Smooth muscle cell (in vitro differentiated cells): ENCODE measurements at regions not wholly inside any gene's neighbourhood (a gene's known extent, or its start where the extent isn't known, plus 50 kb on each side); places are given as distances from the start of the nearest gene placed in this dataset.

ENCODE experiments used
- DNase-seq: peaks from one replicate; lab custom pipeline; 2025; ENCODE audit not compliant: unreplicated experiment; lab: John Stamatoyannopoulos, UW
- H2AFZ ChIP-seq: fragments of 200-600 bp; sonication (generic); 2 replicates; pipeline ENCODE4 v1.6.0; 2016; ENCODE audit warnings: antibody characterized with exemption, low read depth, mild to moderate bottlenecking
- H3F3A ChIP-seq: fragments of 200-600 bp; sonication (generic); 2 replicates; pipeline ENCODE4 v1.6.0; 2017; ENCODE audit warnings: antibody characterized with exemption, low read depth
- H3K27ac ChIP-seq: fragments of 200-600 bp; sonication (generic); 2 replicates; pipeline ENCODE4 v1.5.1; 2016; ENCODE audit warnings: low read depth, mild to moderate bottlenecking
- H3K27me3 ChIP-seq: fragments of 200-600 bp; sonication (generic); 2 replicates; pipeline ENCODE4 v1.6.1; 2016; ENCODE audit warnings: low read depth, mild to moderate bottlenecking
- H3K36me3 ChIP-seq: fragments of 200-600 bp; sonication (generic); 2 replicates; pipeline ENCODE4 v1.5.1; 2016; ENCODE audit warnings: low read depth
- H3K4me1 ChIP-seq: fragments of 200-600 bp; sonication (generic); 2 replicates; pipeline ENCODE4 v1.5.1; 2016; ENCODE audit warnings: low read depth
- H3K4me2 ChIP-seq: fragments of 200-600 bp; sonication (generic); 2 replicates; pipeline ENCODE4 v1.6.0; 2016; ENCODE audit warnings: mild to moderate bottlenecking
- H3K4me3 ChIP-seq: fragments of 200-600 bp; sonication (generic); 2 replicates; pipeline ENCODE4 v1.5.1; 2016; ENCODE audit warnings: mild to moderate bottlenecking
- H3K79me2 ChIP-seq: fragments of 200-600 bp; sonication (generic); 2 replicates; pipeline ENCODE4 v1.6.0; 2016; ENCODE audit warnings: low read depth, mild to moderate bottlenecking
- H3K9ac ChIP-seq: fragments of 200-600 bp; sonication (generic); 2 replicates; pipeline ENCODE4 v1.6.0; 2016; ENCODE audit warnings: low read depth
- H3K9me3 ChIP-seq: fragments of 200-600 bp; sonication (generic); replicated peaks from 2 replicates; pipeline ENCODE4 v1.5.1; 2016; ENCODE audit warnings: low read depth
- H4K20me1 ChIP-seq: fragments of 200-600 bp; sonication (generic); 2 replicates; pipeline ENCODE4 v1.6.0; 2016; ENCODE audit warnings: low read depth
- WGBS: methylation state at CpG from one replicate; pipeline ENCODE4 v1.1.7; 2016; ENCODE audit warnings: low lambda C conversion rate; 5-methylcytosine and 5-hydroxymethylcytosine counted together
- TF ChIP-seq, protein P1 (sequence below): fragments of 200-600 bp; sonication (generic); IDR thresholded peaks from 2 replicates; pipeline ENCODE4 v1.5.1; 2017; ENCODE audit warnings: borderline replicate concordance, mild to moderate bottlenecking, antibody characterized with exemption; ENCODE audit not compliant: insufficient read depth, poor library complexity, severe bottlenecking

DNA sequence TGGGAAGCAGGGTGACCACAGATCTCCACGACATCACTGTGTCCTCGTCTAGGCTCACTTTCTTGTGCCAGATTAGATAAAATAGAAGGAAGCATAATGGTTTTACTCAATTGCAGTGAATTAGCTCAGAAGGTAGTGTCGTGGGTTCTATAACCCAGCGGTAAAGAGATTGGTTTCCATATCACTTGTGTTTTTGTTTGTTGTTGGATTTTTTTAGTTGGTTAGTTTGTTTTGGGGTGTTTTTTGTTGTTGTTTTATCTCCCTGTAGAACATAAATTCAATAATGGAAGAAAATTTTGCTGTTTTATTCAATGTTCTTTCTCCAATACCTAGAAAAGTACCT lies 85.9 kb upstream of the PRSS16 start:
- no peak overlapping the region for H3K4me3 ChIP-seq
- H3K27me3 ChIP-seq, result no peaks in the 10 kb centered on the region
- H3K4me1 ChIP-seq, result no peaks in the 10 kb centered on the region
- DNase-seq, result no peak
- TF ChIP-seq, protein P1, sequence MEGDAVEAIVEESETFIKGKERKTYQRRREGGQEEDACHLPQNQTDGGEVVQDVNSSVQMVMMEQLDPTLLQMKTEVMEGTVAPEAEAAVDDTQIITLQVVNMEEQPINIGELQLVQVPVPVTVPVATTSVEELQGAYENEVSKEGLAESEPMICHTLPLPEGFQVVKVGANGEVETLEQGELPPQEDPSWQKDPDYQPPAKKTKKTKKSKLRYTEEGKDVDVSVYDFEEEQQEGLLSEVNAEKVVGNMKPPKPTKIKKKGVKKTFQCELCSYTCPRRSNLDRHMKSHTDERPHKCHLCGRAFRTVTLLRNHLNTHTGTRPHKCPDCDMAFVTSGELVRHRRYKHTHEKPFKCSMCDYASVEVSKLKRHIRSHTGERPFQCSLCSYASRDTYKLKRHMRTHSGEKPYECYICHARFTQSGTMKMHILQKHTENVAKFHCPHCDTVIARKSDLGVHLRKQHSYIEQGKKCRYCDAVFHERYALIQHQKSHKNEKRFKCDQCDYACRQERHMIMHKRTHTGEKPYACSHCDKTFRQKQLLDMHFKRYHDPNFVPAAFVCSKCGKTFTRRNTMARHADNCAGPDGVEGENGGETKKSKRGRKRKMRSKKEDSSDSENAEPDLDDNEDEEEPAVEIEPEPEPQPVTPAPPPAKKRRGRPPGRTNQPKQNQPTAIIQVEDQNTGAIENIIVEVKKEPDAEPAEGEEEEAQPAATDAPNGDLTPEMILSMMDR, result no peak
- no peaks in the 10 kb centered on the region for H4K20me1 ChIP-seq
- H3K79me2 ChIP-seq, result no peaks in the 10 kb centered on the region
- H3F3A ChIP-seq, result no peaks in the 10 kb centered on the region
- H3K9me3 ChIP-seq, result no peaks in the 10 kb centered on the region
- H3K36me3 ChIP-seq, result no peaks in the 10 kb centered on the region
- H3K4me2 ChIP-seq, result no peak overlapping the region
- no peak overlapping the region for H3K9ac ChIP-seq
- H2AFZ ChIP-seq, result no peak overlapping the region
- H3K27ac ChIP-seq, result no peak overlapping the region
- WGBS, result 67% methylated on average over 4 of the region's 4 CpGs

DNA sequence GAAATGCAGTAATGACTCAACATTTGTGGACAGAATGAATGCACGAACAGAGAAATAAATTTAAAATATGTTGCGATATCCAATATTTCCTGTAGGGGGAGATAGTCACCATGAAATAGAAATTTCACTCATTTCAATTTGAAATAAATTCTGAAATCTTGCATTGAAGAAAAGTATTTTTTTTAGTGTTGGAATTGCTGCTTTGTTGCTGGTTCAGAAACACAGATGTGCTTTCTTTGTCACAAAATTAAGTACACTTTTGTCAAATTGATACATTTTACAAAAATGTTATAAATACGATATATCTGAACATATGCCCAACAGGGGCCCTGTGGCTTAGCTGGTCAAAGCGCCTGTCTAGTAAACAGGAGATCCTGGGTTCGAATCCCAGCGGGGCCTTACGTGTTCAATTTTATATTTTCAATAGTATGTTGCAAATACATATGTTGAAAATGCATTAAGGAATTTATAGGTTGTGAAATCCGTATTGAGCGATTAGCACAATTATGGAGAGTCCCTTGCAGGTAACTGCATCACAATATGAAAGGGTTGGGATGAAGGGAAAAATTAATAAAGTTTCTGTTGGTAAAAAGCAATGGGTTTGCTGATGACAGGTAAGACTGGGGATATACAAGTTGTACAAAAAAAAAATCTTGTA lies 85.4 kb upstream of the PRSS16 start:
- H3K4me1 ChIP-seq, result no peaks in the 10 kb centered on the region
- no peak overlapping the region for H3K4me2 ChIP-seq
- 20% methylated on average over 9 of the region's 9 CpGs for WGBS
- H3K4me3 ChIP-seq, result no peak overlapping the region
- H3K9me3 ChIP-seq, result no peaks in the 10 kb centered on the region
- DNase-seq, result no peak
- no peaks in the 10 kb centered on the region for H3K27me3 ChIP-seq
- no peak overlapping the region for H3K27ac ChIP-seq
- no peak overlapping the region for H3K9ac ChIP-seq
- H3F3A ChIP-seq, result no peaks in the 10 kb centered on the region
- no peaks in the 10 kb centered on the region for H3K79me2 ChIP-seq
- no peaks in the 10 kb centered on the region for H4K20me1 ChIP-seq
- TF ChIP-seq, protein P1, result peak; percentile 84
- H2AFZ ChIP-seq, result no peak overlapping the region
- no peaks in the 10 kb centered on the region for H3K36me3 ChIP-seq

DNA sequence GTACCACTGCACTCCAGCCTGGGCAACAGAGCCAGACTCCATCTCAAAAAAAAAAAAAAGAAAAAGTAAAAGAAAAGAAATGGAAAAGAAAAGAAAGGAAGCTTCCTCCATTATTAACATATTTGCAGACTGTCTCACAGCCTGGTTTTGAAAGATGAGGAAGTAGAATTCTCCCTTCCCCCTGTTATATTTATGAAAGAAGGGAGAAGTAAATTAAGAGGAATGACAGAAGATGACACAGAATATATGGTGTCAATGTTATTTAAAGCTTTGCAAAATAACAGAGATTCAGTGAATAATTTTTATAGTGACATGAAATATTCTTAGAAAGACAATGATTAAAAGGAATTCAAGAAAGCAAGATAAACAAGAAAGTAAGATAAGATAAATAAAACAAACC lies 83.7 kb upstream of the PRSS16 start:
- H3K79me2 ChIP-seq, result no peaks in the 10 kb centered on the region
- H3K4me2 ChIP-seq, result no peak overlapping the region
- TF ChIP-seq, protein P1, result no peak
- no peaks in the 10 kb centered on the region for H3K27me3 ChIP-seq
- no peak overlapping the region for H3K9ac ChIP-seq
- H3K4me1 ChIP-seq, result peaks cover 2% of the 10 kb centered on the region
- no peak overlapping the region for H2AFZ ChIP-seq
- H3K9me3 ChIP-seq, result no peaks in the 10 kb centered on the region
- H3K4me3 ChIP-seq, result no peak overlapping the region
- H4K20me1 ChIP-seq, result no peaks in the 10 kb centered on the region
- no peaks in the 10 kb centered on the region for H3F3A ChIP-seq
- no peak overlapping the region for H3K27ac ChIP-seq
- no peaks in the 10 kb centered on the region for H3K36me3 ChIP-seq
- DNase-seq, result no peak

DNA sequence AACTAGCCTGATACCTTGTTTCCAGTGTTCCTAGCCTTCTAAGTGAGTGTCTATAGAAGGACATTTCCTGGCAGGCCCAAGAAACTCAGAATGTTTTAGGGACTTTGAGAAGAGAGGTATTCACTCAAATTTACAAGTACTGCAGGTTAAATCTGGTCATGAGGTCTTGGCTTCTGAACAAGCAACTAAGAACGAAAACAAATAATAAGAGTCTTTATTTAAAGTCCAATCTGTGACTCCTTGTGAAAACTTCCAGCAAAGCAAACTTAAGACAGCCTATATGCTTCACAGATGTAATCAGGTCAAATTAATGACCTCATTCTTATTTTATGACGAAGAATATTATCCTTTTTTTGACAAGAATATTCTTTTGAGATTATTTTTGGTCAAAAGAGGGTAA lies 79.4 kb upstream of the PRSS16 start:
- H3K9ac ChIP-seq, result no peak overlapping the region
- peaks cover 4% of the 10 kb centered on the region for H3K4me1 ChIP-seq
- H2AFZ ChIP-seq, result no peak overlapping the region

More for the DNA sequence above, 79.4 kb upstream of the PRSS16 start:
- Histone ChIP-seq H3K4me3 (no peak overlapping the region), H3F3A (no peaks in the 10 kb centered on the region), H3K27ac (peak overlapping the region; percentile 84), H3K79me2 (no peaks in the 10 kb centered on the region), H3K36me3 (no peaks in the 10 kb centered on the region), H3K9me3 (no peaks in the 10 kb centered on the region), H4K20me1 (no peaks in the 10 kb centered on the region), H3K4me2 (peak overlapping the region; percentile 65), H3K27me3 (no peaks in the 10 kb centered on the region)
- WGBS, result 74% methylated on average over 2 of the region's 2 CpGs
- TF ChIP-seq, protein P1, result no peak
- no peak for DNase-seq
